H1 (cell line): ENCODE measurements at regions not wholly inside any gene's neighbourhood (a gene's known extent, or its start where the extent isn't known, plus 50 kb on each side); places are given as distances from the start of the nearest gene placed in this dataset.

Experiments
- CEBPB ChIP-seq: IDR thresholded peaks from 2 replicates; pipeline ENCODE4 v1.6.1; 2012; ENCODE audit warnings: low read depth, low read length
- PHF8 ChIP-seq: fragments of 200-600 bp; sonication (generic); conservative IDR thresholded peaks from 2 replicates; pipeline ENCODE4 v1.7.1; 2012; ENCODE audit warnings: low read depth, mild to moderate bottlenecking, inconsistent platforms, low read length, moderate library complexity
- RBBP5 ChIP-seq: IDR thresholded peaks from 2 replicates; pipeline ENCODE4 v1.7.1; 2012; ENCODE audit warnings: low read depth, mild to moderate bottlenecking, inconsistent platforms, low read length, moderate library complexity, borderline replicate concordance
- SP1 ChIP-seq: IDR thresholded peaks from 2 replicates; pipeline ENCODE4 v1.6.1; 2011; ENCODE audit warnings: low read depth, low read length

- TF ChIP-seq SP1 (no peak), RBBP5 (no peak), PHF8 (no peak), CEBPB (no peak)
These were observed 154.2 kb downstream of the FHIP1A start (continued) for GRCh38 chr4:151563194-151563593.
